Naive thymus-derived CD8-positive, alpha-beta T cell (primary cell): ENCODE measurements at regions not wholly inside any gene's neighbourhood (a gene's known extent, or its start where the extent isn't known, plus 50 kb on each side); places are given as distances from the start of the nearest gene placed in this dataset.
A peak's percentile ranks its signal among the peaks of the same experiment; 100 is the strongest.

Source experiments
- ATAC-seq, 2 donors: fragments of 150-1000 bp; cut with Tn5 transposase in 1 of 2; sonication (Bioruptor Pico), chemical (Tn5 transposase) in 1 of 2; 1 replicate in 1 of 2; 2 replicates in 1 of 2; pipeline ENCODE4 v1.10.0; 2021; ENCODE audit warnings: mild to moderate bottlenecking in 2 of 2, moderate library complexity in 2 of 2
- POLR2A ChIA-PET: fragments of 350-600 bp; sonication (Branson Sonifier 250); formaldehyde crosslinking; loops from one replicate; lab custom pipeline; 2021; ENCODE audit warnings: antibody characterized with exemption; lab: Charles Lee
- DNase-seq, 10 donors: peaks; one replicate each; pipeline versions ENCODE4 v3.0.0 to v3.0.0-alpha.2; 2020 to 2022
- H3K27ac Mint-ChIP-seq, 10 donors: one replicate each; pipeline ENCODE4 v1.8.0; 2020 to 2022; ENCODE audit warnings: mild to moderate bottlenecking in 10 of 10, mixed read lengths in 10 of 10, moderate library complexity in 4 of 10, inconsistent platforms in 1 of 10
- H3K27me3 Mint-ChIP-seq, 5 donors: one replicate each; pipeline ENCODE4 v1.8.0; 2021 to 2022; ENCODE audit warnings: mixed read lengths in 5 of 5
- H3K36me3 Mint-ChIP-seq, 3 donors: one replicate each; pipeline ENCODE4 v1.8.0; 2020 to 2022; ENCODE audit warnings: mixed read lengths in 3 of 3, mild to moderate bottlenecking in 2 of 3, inconsistent platforms in 1 of 3
- H3K4me1 Mint-ChIP-seq, 4 donors: one replicate each; pipeline ENCODE4 v1.8.0; 2021 to 2022; ENCODE audit warnings: mixed read lengths in 4 of 4
- H3K4me3 Mint-ChIP-seq, 10 donors: one replicate each; pipeline ENCODE4 v1.8.0; 2020 to 2022; ENCODE audit warnings: mild to moderate bottlenecking in 10 of 10, mixed read lengths in 10 of 10, moderate library complexity in 6 of 10, inconsistent platforms in 1 of 10
- H3K9me3 Mint-ChIP-seq, 9 donors: one replicate each; pipeline ENCODE4 v1.8.0; 2020 to 2022; ENCODE audit warnings: mixed read lengths in 9 of 9, mild to moderate bottlenecking in 3 of 9, inconsistent platforms in 1 of 9, moderate library complexity in 1 of 9

- H3K4me1 Mint-ChIP-seq: peaks cover 0 to 2% (median 0%) of the 10 kb centered on the region in 4 donors
- POLR2A ChIA-PET: no interaction called here
- H3K9me3 Mint-ChIP-seq: peaks cover 0 to 7% (median 0%) of the 10 kb centered on the region in 9 donors
- DNase-seq (no peak), ATAC-seq (no peak)
- H3K27me3 Mint-ChIP-seq: peaks cover 9 to 28% (median 16%) of the 10 kb centered on the region in 5 donors
- no peaks in the 10 kb centered on the region for H3K36me3 Mint-ChIP-seq
- no peak overlapping the region for H3K27ac Mint-ChIP-seq
- no peak overlapping the region for H3K4me3 Mint-ChIP-seq
Observed at GRCh38 chr2:88321449-88322248, 130.8 kb downstream of the FOXI3 start.

DNA sequence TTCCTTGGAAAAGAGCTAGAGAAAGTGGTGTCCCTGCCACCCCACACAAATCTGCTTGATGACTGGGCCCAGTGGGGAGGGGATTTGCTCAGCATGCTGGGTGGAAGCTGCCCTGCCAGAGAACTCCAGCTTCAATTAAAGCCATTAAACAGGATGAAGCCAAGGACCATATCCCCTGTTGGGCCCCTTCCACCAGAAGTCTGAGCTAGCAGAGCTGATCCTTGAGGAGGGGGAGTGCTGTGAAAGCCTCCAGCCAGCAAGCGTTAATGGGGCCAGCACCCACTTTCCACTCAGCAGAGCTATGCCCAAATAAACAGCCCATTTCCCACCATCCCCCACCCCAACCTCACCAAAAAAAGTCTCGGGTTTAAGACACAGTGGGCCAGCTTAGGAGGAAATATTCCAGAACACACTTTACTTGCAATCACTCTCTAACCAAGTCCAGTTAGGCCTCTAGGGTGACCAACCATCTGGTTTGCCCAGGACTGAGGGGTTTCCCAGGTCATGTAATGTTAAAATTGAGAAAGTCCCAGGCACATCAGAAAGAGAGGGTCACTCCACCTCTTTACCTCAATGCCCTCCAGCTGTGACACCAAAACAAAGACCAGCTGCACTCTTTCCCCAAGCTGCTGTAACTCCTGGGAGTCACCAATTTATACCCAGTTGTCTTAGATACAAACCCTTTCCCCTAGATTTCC is 132.3 kb downstream of the FOXI3 start:
- H3K36me3 Mint-ChIP-seq: no peaks in the 10 kb centered on the region
- ATAC-seq (no peak), DNase-seq (no peak)
- H3K9me3 Mint-ChIP-seq: peaks cover 0 to 7% (median 0%) of the 10 kb centered on the region in 9 donors
- peaks cover 0 to 2% (median 0%) of the 10 kb centered on the region in 4 donors for H3K4me1 Mint-ChIP-seq
- H3K4me3 Mint-ChIP-seq: no peak overlapping the region
- POLR2A ChIA-PET: no interaction called here
- peak overlapping the region in 1 of 10 donors; percentile 11 for H3K27ac Mint-ChIP-seq
- peaks cover 11 to 28% (median 16%) of the 10 kb centered on the region in 5 donors for H3K27me3 Mint-ChIP-seq

DNA sequence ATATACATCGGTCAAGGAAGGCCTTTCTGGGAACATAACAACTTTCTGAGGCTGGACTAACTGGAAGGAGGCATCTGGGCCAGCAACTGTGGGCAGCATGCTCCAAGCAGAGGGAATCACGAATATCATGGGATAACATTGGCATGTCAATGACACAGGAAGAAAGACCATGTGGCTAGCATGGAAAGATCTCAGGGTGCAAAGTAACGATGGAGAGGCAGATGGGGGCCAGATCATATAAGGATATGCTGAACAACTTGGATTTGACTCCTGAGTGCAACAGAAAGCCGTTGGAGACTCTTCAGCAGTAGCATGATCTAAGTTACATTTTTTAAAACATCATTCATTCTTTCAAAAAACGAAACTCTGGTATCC is 133.6 kb downstream of the FOXI3 start:
- H3K36me3 Mint-ChIP-seq: no peaks in the 10 kb centered on the region
- H3K4me1 Mint-ChIP-seq: peaks cover 0 to 2% (median 0%) of the 10 kb centered on the region in 4 donors
- DNase-seq (no peak), ATAC-seq (no peak)
- H3K9me3 Mint-ChIP-seq: peaks cover 0 to 7% (median 0%) of the 10 kb centered on the region in 9 donors
- POLR2A ChIA-PET: no interaction called here
- peaks cover 10 to 26% (median 16%) of the 10 kb centered on the region in 5 donors for H3K27me3 Mint-ChIP-seq
- no peak overlapping the region for H3K27ac Mint-ChIP-seq
- no peak overlapping the region for H3K4me3 Mint-ChIP-seq

GRCh38 chr2:88318071-88318955 is 134.2 kb downstream of the FOXI3 start:
- Mint-ChIP-seq H3K4me3 (no peak overlapping the region), H3K27ac (no peak overlapping the region), H3K36me3 (no peaks in the 10 kb centered on the region), H3K4me1 (peaks cover 0 to 2% (median 0%) of the 10 kb centered on the region in 4 donors), H3K9me3 (peaks cover 0 to 7% (median 0%) of the 10 kb centered on the region in 9 donors), H3K27me3 (peaks cover 10 to 22% (median 16%) of the 10 kb centered on the region in 5 donors)
- ATAC-seq: no peak
- POLR2A ChIA-PET: no interaction called here
- no peak for DNase-seq

DNA sequence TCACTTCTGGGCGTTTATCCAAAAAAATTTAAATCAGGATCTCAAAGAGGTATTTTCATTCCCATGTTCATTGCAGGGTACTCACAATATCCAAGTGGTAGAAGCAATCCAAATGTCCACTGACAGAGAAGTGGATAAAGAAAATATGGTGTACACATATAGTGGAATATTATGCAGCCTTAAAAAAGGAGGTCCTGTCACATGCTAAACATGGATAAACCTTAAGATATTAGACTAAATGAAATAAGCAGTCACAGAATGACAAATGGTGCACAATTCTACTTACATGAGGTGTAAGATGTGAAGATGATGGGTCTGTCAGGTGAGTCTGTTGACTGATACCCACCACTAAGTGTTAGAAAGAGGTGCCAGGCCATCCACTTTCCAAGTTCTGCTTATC is 140.6 kb downstream of the THNSL2 start:
- DNase-seq (no peak), ATAC-seq (no peak)
- POLR2A ChIA-PET: no interaction called here
- H3K9me3 Mint-ChIP-seq: peaks cover 0 to 37% (median 8%) of the 10 kb centered on the region in 9 donors
- peaks cover 8 to 24% (median 11%) of the 10 kb centered on the region in 5 donors for H3K27me3 Mint-ChIP-seq
- no peak overlapping the region for H3K4me3 Mint-ChIP-seq
- H3K27ac Mint-ChIP-seq: no peak overlapping the region
- H3K4me1 Mint-ChIP-seq: no peaks in the 10 kb centered on the region
- H3K36me3 Mint-ChIP-seq: peaks cover 0 to 26% (median 4%) of the 10 kb centered on the region in 3 donors

GRCh38 chr2:88307817-88308216 is 137.7 kb downstream of the THNSL2 start:
- Mint-ChIP-seq H3K4me1 (no peaks in the 10 kb centered on the region), H3K4me3 (no peak overlapping the region), H3K36me3 (peaks cover 0 to 28% (median 4%) of the 10 kb centered on the region in 3 donors), H3K27ac (no peak overlapping the region), H3K27me3 (peaks cover 11 to 54% (median 23%) of the 10 kb centered on the region in 5 donors), H3K9me3 (peaks cover 3 to 49% (median 12%) of the 10 kb centered on the region in 9 donors)
- POLR2A ChIA-PET: no interaction called here
- ATAC-seq (no peak), DNase-seq (peak in 1 of 10 donors; percentile 6)

DNA sequence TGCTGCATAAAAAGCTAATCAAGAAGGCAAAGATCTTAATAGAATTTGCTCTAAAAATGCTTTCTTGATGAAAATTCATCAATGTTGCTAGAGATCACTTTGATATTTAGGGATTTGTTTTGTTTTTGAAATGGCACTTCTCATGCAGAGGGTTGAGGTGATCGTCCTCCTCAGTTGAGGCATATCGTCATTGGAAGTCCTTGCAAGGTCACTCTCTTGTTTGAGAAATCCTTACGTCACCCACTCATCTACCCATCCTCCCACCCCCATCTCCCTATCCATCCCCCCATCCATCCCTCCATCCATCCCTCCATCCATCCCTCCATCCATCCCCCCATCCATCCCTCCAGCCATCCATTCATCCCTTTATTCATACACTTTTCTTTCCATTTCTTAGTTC is 133.7 kb downstream of the THNSL2 start:
- Mint-ChIP-seq H3K9me3 (peaks cover 2 to 25% (median 9%) of the 10 kb centered on the region in 9 donors), H3K27me3 (peaks cover 12 to 47% (median 20%) of the 10 kb centered on the region in 5 donors), H3K36me3 (peaks cover 0 to 17% (median 4%) of the 10 kb centered on the region in 3 donors), H3K4me1 (no peaks in the 10 kb centered on the region), H3K4me3 (no peak overlapping the region), H3K27ac (no peak overlapping the region)
- no peak for ATAC-seq
- DNase-seq: no peak
- POLR2A ChIA-PET: no interaction called here

DNA sequence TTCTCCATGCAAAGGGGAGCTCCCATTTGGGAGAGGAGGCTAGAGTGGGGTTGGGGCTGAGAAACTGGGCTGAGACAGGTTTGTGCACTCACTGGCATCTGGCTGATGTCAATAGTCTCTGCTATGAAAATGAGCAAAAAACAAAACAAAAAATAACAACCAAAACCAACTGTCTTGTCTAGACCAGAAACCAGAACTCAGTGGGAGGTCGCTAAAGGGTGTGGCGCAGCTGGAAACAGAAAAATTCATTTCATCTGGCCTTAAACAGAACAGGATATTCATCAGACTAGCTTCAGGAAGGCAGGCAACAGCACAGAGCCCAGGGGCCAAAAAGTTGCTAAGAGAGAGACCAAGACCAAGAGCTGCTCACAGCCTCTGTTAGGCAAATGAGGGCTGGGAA is 126.1 kb downstream of the THNSL2 start:
- ATAC-seq: no peak
- no peaks in the 10 kb centered on the region for H3K36me3 Mint-ChIP-seq
- DNase-seq: no peak
- POLR2A ChIA-PET: no interaction called here
- no peak overlapping the region for H3K4me3 Mint-ChIP-seq
- peaks cover 1 to 21% (median 9%) of the 10 kb centered on the region in 5 donors for H3K27me3 Mint-ChIP-seq
- peaks cover 0 to 5% (median 2%) of the 10 kb centered on the region in 9 donors for H3K9me3 Mint-ChIP-seq
- H3K4me1 Mint-ChIP-seq: no peaks in the 10 kb centered on the region
- H3K27ac Mint-ChIP-seq: no peak overlapping the region

GRCh38 chr2:88283886-88284592 is 113.9 kb downstream of the THNSL2 start:
- ATAC-seq: no peak
- Mint-ChIP-seq H3K27ac (no peak overlapping the region), H3K4me1 (peaks cover 0 to 9% (median 1%) of the 10 kb centered on the region in 4 donors), H3K4me3 (no peak overlapping the region), H3K36me3 (no peaks in the 10 kb centered on the region), H3K27me3 (peaks cover 2 to 40% (median 16%) of the 10 kb centered on the region in 5 donors), H3K9me3 (no peaks in the 10 kb centered on the region)
- DNase-seq: no peak
- POLR2A ChIA-PET: no interaction called here

- H3K4me3 Mint-ChIP-seq: no peak overlapping the region
- H3K9me3 Mint-ChIP-seq: no peaks in the 10 kb centered on the region
- DNase-seq: no peak
- H3K4me1 Mint-ChIP-seq: peaks cover 0 to 9% (median 1%) of the 10 kb centered on the region in 4 donors
- H3K36me3 Mint-ChIP-seq: peaks cover 0 to 3% (median 0%) of the 10 kb centered on the region in 3 donors
- POLR2A ChIA-PET: no interaction called here
- peaks cover 7 to 36% (median 21%) of the 10 kb centered on the region in 5 donors for H3K27me3 Mint-ChIP-seq
- ATAC-seq: no peak
- H3K27ac Mint-ChIP-seq: no peak overlapping the region
Observed at GRCh38 chr2:88281302-88282217, 111.4 kb downstream of the THNSL2 start.

DNA sequence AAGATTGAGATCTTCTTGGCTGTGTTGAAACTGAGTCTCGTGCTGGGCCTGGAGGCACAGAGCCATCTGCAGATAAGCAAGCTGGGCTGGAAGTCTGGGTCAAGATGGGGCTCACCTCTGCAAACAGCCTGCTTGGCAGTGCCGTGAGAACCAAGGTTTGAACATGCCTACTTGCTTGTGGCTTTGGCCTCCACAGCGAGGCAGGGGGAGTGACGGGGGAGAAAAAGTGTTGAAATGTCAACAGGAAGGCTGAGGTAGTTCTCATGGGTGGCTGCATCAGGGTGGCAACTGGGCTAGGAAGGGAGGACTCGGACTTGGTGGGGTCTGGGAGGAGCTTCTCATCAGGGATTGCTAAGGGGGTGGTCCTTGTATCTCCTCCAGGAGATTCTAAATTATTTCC is 99.7 kb downstream of the THNSL2 start:
- ATAC-seq (no peak), DNase-seq (no peak)
- H3K36me3 Mint-ChIP-seq: no peaks in the 10 kb centered on the region
- peaks cover 0 to 12% (median 4%) of the 10 kb centered on the region in 5 donors for H3K27me3 Mint-ChIP-seq
- H3K4me1 Mint-ChIP-seq: peaks cover 0 to 11% (median 0%) of the 10 kb centered on the region in 4 donors
- H3K27ac Mint-ChIP-seq: peak overlapping the region in 1 of 10 donors; percentile 87
- POLR2A ChIA-PET: no interaction called here
- H3K9me3 Mint-ChIP-seq: peaks cover 0 to 10% (median 2%) of the 10 kb centered on the region in 9 donors
- peak overlapping the region in 1 of 10 donors; percentile 27 for H3K4me3 Mint-ChIP-seq
